Sigmoid colon (tissue), 4 donors: ENCODE measurements at regions not wholly inside any gene's neighbourhood (a gene's known extent, or its start where the extent isn't known, plus 50 kb on each side); places are given as distances from the start of the nearest gene placed in this dataset.

Experiments
- CTCF ChIP-seq, 4 experiments: fragments of 450-650 bp in 3 of 4; fragments of 200-600 bp in 1 of 4; IDR thresholded peaks; one replicate each; pipeline ENCODE4 v1.5.1; 2016 to 2019; ENCODE audit warnings: antibody characterized with exemption in 4 of 4, mild to moderate bottlenecking in 3 of 4, moderate library complexity in 2 of 4
- EP300 ChIP-seq, 4 donors: sonication (generic); formaldehyde crosslinking; IDR thresholded peaks; one replicate each; pipeline ENCODE4 v1.6.1; 2017; ENCODE audit warnings: antibody characterized with exemption in 4 of 4

- TF ChIP-seq CTCF (IDR thresholded peaks at IDR 0.05) (no peak), EP300 (IDR thresholded peaks at IDR 0.05) (no peak)
Observed at GRCh38 chr4:165794834-165795233, 78.2 kb upstream of the TLL1 start.
